ENCODE measurements at regions not wholly inside any gene's neighbourhood (a gene's known extent, or its start where the extent isn't known, plus 50 kb on each side); places are given as distances from the start of the nearest gene placed in this dataset.

GRCh38 chr5:89901346-89901745 lies 508.2 kb downstream of the CETN3 start (continued):
- TF ChIP-seq GTF2F1 (IDR thresholded peaks at IDR 0.05; ENCODE audit: borderline replicate concordance, low read depth, low read length) (no peak), SIX5 (IDR thresholded peaks at IDR 0.05; ENCODE audit: low read depth, low read length) (no peak), HDAC2 (IDR thresholded peaks at IDR 0.05; ENCODE audit: borderline replicate concordance in 1 of 2, low read depth in 2 of 2, low read length in 2 of 2) (no peak)
